ENCODE measurements at regions not wholly inside any gene's neighbourhood (a gene's known extent, or its start where the extent isn't known, plus 50 kb on each side); places are given as distances from the start of the nearest gene placed in this dataset.

- DNase-seq (ENCODE audit: insufficient read length, low spot score) (no peak), FAIRE-seq (no peak)
These were observed 66.2 kb upstream of the STEAP1B start for GRCh38 chr7:22566176-22566575.

- peak; percentile 26 for DNase-seq (ENCODE audit: insufficient read length, low spot score)
- peak; percentile 66 for FAIRE-seq
These were observed 65.4 kb upstream of the STEAP1B start for GRCh38 chr7:22565315-22565811.

GRCh38 chr7:22564511-22565045, 64.6 kb upstream of the STEAP1B start:
- no peak for DNase-seq (ENCODE audit: insufficient read length, low spot score)
- FAIRE-seq, result no peak

- FAIRE-seq (peak; percentile 68), DNase-seq (ENCODE audit: insufficient read length, low spot score) (no peak)
These were observed 63.7 kb upstream of the STEAP1B start for GRCh38 chr7:22563621-22564241.

- DNase-seq (ENCODE audit: insufficient read length, low spot score) (no peak), FAIRE-seq (no peak)
These were observed 63.1 kb upstream of the STEAP1B start for GRCh38 chr7:22563032-22563501.

- no peak for DNase-seq (ENCODE audit: insufficient read length, low spot score)
- FAIRE-seq, result no peak
These were observed 62.1 kb upstream of the STEAP1B start for GRCh38 chr7:22561895-22562593.

GRCh38 chr7:22561321-22561811, 61.4 kb upstream of the STEAP1B start:
- DNase-seq (ENCODE audit: insufficient read length, low spot score), result no peak
- FAIRE-seq, result no peak

GRCh38 chr7:22559829-22560489, 60.0 kb upstream of the STEAP1B start:
- DNase-seq (ENCODE audit: insufficient read length, low spot score) (peak; percentile 24), FAIRE-seq (peak; percentile 83)

GRCh38 chr7:22557167-22557566, 57.2 kb upstream of the STEAP1B start:
- no peak for FAIRE-seq
- no peak for DNase-seq (ENCODE audit: insufficient read length, low spot score)

- no peak for FAIRE-seq
- DNase-seq (ENCODE audit: insufficient read length, low spot score), result no peak
These were observed 55.5 kb upstream of the STEAP1B start for GRCh38 chr7:22555476-22555875.

GRCh38 chr7:22554184-22554583, 54.2 kb upstream of the STEAP1B start:
- FAIRE-seq, result no peak
- no peak for DNase-seq (ENCODE audit: insufficient read length, low spot score)

GRCh38 chr7:22551768-22552513, 52.0 kb upstream of the STEAP1B start:
- DNase-seq (ENCODE audit: insufficient read length, low spot score) (no peak), FAIRE-seq (peak; percentile 37)

- FAIRE-seq (no peak), DNase-seq (ENCODE audit: insufficient read length, low spot score) (no peak)
These were observed 50.6 kb upstream of the STEAP1B start for GRCh38 chr7:22550514-22551030.

- FAIRE-seq (no peak), DNase-seq (ENCODE audit: insufficient read length, low spot score) (no peak)
These were observed 49.9 kb upstream of the STEAP1B start for GRCh38 chr7:22549667-22550513.

Data from GM19239 (cell line).